RWPE1 (cell line): ENCODE measurements at regions not wholly inside any gene's neighbourhood (a gene's known extent, or its start where the extent isn't known, plus 50 kb on each side); places are given as distances from the start of the nearest gene placed in this dataset.

Experiments
- CTCF ChIA-PET: fragments of 350-600 bp; sonication (Branson Sonifier 250); formaldehyde crosslinking; extraction: SDS; loops from one replicate; lab custom pipeline; 2021; lab: Yijun Ruan, JAX
- POLR2A ChIA-PET: fragments of 400-600 bp; formaldehyde crosslinking; extraction: SDS; loops from one replicate; lab custom pipeline; 2020; ENCODE audit warnings: antibody characterized with exemption; ENCODE audit not compliant: low non-redundant PET; lab: Yijun Ruan, JAX
- DNase-seq: peaks from one replicate; pipeline ENCODE4 v3.0.0; 2012; ENCODE audit warnings: low spot score
- H3K27ac ChIP-seq: fragments of 450-650 bp; 2 replicates; pipeline ENCODE4 v1.5.1; 2017
- TF ChIP-seq, protein P1 (sequence below): fragments of 450-650 bp; conservative IDR thresholded peaks from 2 replicates; pipeline ENCODE4 v1.5.1; 2017; ENCODE audit warnings: low read depth, mild to moderate bottlenecking

DNA sequence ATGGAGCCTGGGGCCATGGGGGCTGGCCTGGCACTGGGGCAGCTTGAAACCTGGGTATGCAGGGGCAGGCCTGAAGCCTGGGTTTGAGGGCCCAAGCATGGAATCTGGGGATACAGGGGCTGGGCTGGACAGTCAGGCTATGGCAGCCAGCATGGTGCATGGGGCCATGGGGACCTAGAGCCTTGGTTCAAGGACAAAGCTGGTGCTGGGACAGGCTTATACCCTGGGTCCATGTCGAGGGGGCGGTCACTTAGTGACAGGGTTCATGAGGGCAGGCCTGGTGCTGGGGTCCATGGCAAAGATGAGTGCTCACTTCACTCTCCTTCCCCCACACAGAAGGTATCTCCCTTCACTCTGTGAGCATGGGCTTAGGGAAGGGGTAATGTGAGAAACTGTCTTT lies 116.2 kb downstream of the BBS10 start:
- TF ChIP-seq, protein P1, sequence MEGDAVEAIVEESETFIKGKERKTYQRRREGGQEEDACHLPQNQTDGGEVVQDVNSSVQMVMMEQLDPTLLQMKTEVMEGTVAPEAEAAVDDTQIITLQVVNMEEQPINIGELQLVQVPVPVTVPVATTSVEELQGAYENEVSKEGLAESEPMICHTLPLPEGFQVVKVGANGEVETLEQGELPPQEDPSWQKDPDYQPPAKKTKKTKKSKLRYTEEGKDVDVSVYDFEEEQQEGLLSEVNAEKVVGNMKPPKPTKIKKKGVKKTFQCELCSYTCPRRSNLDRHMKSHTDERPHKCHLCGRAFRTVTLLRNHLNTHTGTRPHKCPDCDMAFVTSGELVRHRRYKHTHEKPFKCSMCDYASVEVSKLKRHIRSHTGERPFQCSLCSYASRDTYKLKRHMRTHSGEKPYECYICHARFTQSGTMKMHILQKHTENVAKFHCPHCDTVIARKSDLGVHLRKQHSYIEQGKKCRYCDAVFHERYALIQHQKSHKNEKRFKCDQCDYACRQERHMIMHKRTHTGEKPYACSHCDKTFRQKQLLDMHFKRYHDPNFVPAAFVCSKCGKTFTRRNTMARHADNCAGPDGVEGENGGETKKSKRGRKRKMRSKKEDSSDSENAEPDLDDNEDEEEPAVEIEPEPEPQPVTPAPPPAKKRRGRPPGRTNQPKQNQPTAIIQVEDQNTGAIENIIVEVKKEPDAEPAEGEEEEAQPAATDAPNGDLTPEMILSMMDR, result no peak
- ChIA-PET CTCF (no interaction called here), POLR2A (no interaction called here)

DNA sequence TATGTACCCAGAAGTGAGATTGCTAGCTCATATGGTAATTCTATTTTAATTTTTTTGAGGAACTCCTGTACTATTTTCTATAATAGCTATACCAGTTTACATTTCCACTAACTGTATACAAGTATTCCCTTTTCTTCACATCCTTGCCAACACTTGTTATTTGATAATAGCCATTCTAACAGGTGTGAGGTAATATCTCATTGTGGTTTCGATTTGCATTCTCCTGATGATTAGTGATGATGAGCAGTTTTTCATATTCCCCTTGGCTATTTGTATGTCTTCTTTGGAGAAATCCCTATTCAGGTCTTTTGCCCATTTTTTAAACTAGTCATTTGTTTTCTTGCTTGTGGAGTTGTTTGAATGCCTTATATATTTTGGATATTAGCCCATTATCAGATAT lies 121.3 kb downstream of the BBS10 start:
- no peak for DNase-seq
- TF ChIP-seq, protein P1, result no peak
- ChIA-PET POLR2A (no interaction called here), CTCF (no interaction called here)
- H3K27ac ChIP-seq, result no peak overlapping the region

More for the DNA sequence above, 116.2 kb downstream of the BBS10 start:
- no peak for DNase-seq
- H3K27ac ChIP-seq, result no peak overlapping the region

DNA sequence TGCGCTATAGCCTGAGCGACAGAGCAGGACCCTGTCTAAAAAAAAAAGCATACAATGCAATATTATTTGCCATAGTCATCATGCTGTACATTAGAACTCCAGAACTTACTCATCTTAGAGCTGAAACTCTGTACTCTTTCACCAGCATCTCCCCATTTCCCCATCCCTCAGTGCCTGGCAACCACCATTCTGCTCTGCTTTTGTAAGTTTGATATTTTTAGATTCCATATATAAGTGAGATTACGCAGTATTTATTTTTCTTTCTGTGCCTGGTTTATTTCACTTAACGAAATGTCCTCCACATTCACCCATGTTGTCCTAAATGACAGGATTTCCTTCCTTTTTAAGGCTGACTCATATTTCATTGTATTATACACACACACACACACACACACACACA lies 121.8 kb downstream of the BBS10 start:
- ChIA-PET POLR2A (no interaction called here), CTCF (no interaction called here)
- no peak for DNase-seq
- TF ChIP-seq, protein P1, result no peak
- no peak overlapping the region for H3K27ac ChIP-seq

DNA sequence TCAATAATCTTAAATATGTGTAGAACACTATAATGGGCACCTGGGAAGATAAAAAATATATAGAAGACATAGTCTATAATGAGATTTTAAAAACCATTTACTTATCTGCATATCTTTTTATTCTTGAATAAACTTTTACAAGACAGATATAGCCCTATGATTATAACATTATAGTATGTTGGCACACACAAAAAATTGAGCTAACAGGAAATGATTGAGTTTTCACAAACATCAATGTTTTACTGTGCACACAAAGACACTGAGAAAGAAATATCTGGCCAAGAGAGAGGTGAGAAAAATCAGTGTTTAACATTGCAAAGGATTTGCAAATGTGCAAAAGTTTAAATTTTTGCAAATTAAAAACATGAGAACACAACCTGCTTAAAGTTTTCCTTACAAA lies 124.3 kb downstream of the BBS10 start:
- ChIA-PET CTCF (interaction anchor here (0.8 kb wide), 1 partner anchor 175 kb away, joined by 6 read pairs; no protein-coding TSS in a partner anchor), POLR2A (interaction anchor here (0.7 kb wide), 1 partner anchor 141 kb away, joined by 4 read pairs; no protein-coding TSS in a partner anchor)
- TF ChIP-seq, protein P1, result no peak

DNA sequence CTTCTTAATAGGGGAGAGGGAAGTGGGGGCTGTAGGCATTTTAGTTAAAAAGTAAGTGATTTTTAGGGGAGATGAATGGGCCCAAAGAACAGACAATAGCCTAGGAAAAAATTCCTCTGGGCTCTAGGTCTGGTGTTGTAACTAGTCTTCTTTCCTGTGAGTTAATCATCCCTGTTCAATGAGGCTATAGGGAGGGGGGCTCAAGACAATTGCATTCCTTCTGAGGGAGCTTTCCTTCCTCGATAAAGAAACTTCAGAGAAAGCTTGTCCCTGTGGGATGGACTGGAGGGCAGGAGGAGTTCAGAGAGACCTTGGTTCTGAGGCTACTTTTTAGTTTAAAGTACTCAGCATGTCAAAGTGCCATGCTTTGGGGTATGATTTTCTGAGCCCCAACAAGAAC lies 127.2 kb downstream of the BBS10 start:
- TF ChIP-seq, protein P1, result no peak
- no peak for DNase-seq
- ChIA-PET CTCF (no interaction called here), POLR2A (no interaction called here)
- no peak overlapping the region for H3K27ac ChIP-seq

More for the DNA sequence above, 124.3 kb downstream of the BBS10 start:
- no peak for DNase-seq
- no peak overlapping the region for H3K27ac ChIP-seq

DNA sequence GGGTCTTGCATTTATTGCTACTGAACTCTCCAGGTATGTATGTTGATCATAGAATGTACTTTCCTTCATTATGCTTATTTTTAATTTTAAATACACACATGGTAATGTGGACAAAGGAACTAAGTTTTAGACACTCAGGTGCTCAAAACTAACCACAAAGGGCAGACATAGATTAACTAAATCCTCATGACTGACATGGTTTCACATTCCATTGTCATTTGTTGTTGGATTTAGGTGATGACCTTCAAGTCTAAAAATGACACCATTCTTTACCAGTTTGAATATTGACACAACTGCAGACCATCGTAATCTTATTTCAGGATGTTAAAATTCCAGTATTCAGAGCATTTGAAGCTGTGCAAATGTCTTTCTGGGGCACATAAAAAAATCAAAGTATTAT lies 128.4 kb downstream of the BBS10 start:
- DNase-seq, result no peak
- TF ChIP-seq, protein P1, result no peak
- CTCF ChIA-PET, result no interaction called here
- H3K27ac ChIP-seq, result no peak overlapping the region
- POLR2A ChIA-PET, result no interaction called here
